Kidney epithelial cell (primary cell): ENCODE measurements at regions not wholly inside any gene's neighbourhood (a gene's known extent, or its start where the extent isn't known, plus 50 kb on each side); places are given as distances from the start of the nearest gene placed in this dataset.

Experiments used
- DNase-seq: peaks from one replicate; pipeline ENCODE4 v3.0.0-alpha.2; 2010; ENCODE audit warnings: low read depth
- H3K27me3 ChIP-seq: 2 replicates; pipeline ENCODE4 v1.6.0; 2011; ENCODE audit warnings: low read length; ENCODE audit not compliant: control insufficient read depth, insufficient read depth
- H3K36me3 ChIP-seq: 2 replicates; pipeline ENCODE4 v1.5.1; 2011; ENCODE audit warnings: low read length; ENCODE audit not compliant: control insufficient read depth, insufficient read depth
- H3K4me3 ChIP-seq: 2 replicates; pipeline ENCODE4 v1.5.1; 2011; ENCODE audit warnings: low read depth, mild to moderate bottlenecking, control low read depth, low read length
- CTCF ChIP-seq: IDR thresholded peaks from 2 replicates; pipeline ENCODE4 v1.5.1; 2011; ENCODE audit warnings: mild to moderate bottlenecking, moderate library complexity, low read length, control low read depth, inconsistent platforms; ENCODE audit not compliant: insufficient read depth, poor library complexity, severe bottlenecking

GRCh38 chr21:35219291-35219690, 170.2 kb upstream of the RUNX1 start:
- TF ChIP-seq CTCF = no peak
- no peak for DNase-seq
- Histone ChIP-seq H3K36me3 (no peaks in the 10 kb centered on the region), H3K4me3 (no peak overlapping the region), H3K27me3 (no peaks in the 10 kb centered on the region)

- TF ChIP-seq CTCF = no peak
- Histone ChIP-seq H3K36me3 (no peaks in the 10 kb centered on the region), H3K4me3 (no peak overlapping the region), H3K27me3 (no peaks in the 10 kb centered on the region)
- DNase-seq = peak; percentile 99
Observed at GRCh38 chr21:35217504-35218060, 168.5 kb upstream of the RUNX1 start.

- H3K36me3 ChIP-seq = no peaks in the 10 kb centered on the region
- no peak for DNase-seq
- no peaks in the 10 kb centered on the region for H3K27me3 ChIP-seq
- TF ChIP-seq CTCF = no peak
- H3K4me3 ChIP-seq = no peak overlapping the region
Observed at GRCh38 chr21:35216996-35217395, 167.9 kb upstream of the RUNX1 start.

- Histone ChIP-seq H3K36me3 (no peaks in the 10 kb centered on the region), H3K4me3 (no peak overlapping the region), H3K27me3 (no peaks in the 10 kb centered on the region)
- TF ChIP-seq CTCF = no peak
- no peak for DNase-seq
Observed at GRCh38 chr21:35215870-35216269, 166.8 kb upstream of the RUNX1 start.

GRCh38 chr21:35212393-35213127, 163.5 kb upstream of the RUNX1 start:
- H3K36me3 ChIP-seq = no peaks in the 10 kb centered on the region
- TF ChIP-seq CTCF = no peak
- H3K4me3 ChIP-seq = no peak overlapping the region
- DNase-seq = no peak
- no peaks in the 10 kb centered on the region for H3K27me3 ChIP-seq

- no peak for TF ChIP-seq CTCF
- Histone ChIP-seq H3K36me3 (no peaks in the 10 kb centered on the region), H3K27me3 (no peaks in the 10 kb centered on the region), H3K4me3 (no peak overlapping the region)
- no peak for DNase-seq
Observed at GRCh38 chr21:35211782-35212181, 162.7 kb upstream of the RUNX1 start.
